Superior temporal gyrus (tissue), 1 donor: ENCODE measurements at regions not wholly inside any gene's neighbourhood (a gene's known extent, or its start where the extent isn't known, plus 50 kb on each side); places are given as distances from the start of the nearest gene placed in this dataset.
"Not testable (repeated sequence)": the region's sequence is repeated elsewhere in the genome, so short reads cannot be mapped to it uniquely, and the experiment has no call there.

ENCODE experiments used
- DNase-seq: peaks from one replicate; pipeline ENCODE4 v3.0.0-alpha.2; 2016; ENCODE audit errors: extremely low spot score

GRCh38 chr5:104126980-104127379 is 564.4 kb upstream of the NUDT12 start:
- no peak for DNase-seq

GRCh38 chr5:104119529-104119928 is 556.9 kb upstream of the NUDT12 start:
- DNase-seq, result no peak

- no peak for DNase-seq
These were observed 549.0 kb upstream of the NUDT12 start for GRCh38 chr5:104111632-104112031.

- no peak for DNase-seq
These were observed 533.9 kb upstream of the NUDT12 start for GRCh38 chr5:104096451-104096850.

- no peak for DNase-seq
These were observed 532.9 kb upstream of the NUDT12 start for GRCh38 chr5:104095527-104095926.

GRCh38 chr5:104088876-104089778 is 526.5 kb upstream of the NUDT12 start:
- no peak for DNase-seq

- no peak for DNase-seq
These were observed 522.3 kb upstream of the NUDT12 start for GRCh38 chr5:104084896-104085295.

GRCh38 chr5:104082754-104083153 is 520.2 kb upstream of the NUDT12 start:
- DNase-seq, result no peak

- no peak for DNase-seq
These were observed 518.6 kb upstream of the NUDT12 start for GRCh38 chr5:104081232-104081631.

- DNase-seq, result no peak
These were observed 518.1 kb upstream of the NUDT12 start for GRCh38 chr5:104080646-104081175.

GRCh38 chr5:104079861-104080645 is 517.5 kb upstream of the NUDT12 start:
- not testable (repeated sequence) for DNase-seq

GRCh38 chr5:104071887-104072286 is 509.3 kb upstream of the NUDT12 start:
- no peak for DNase-seq

GRCh38 chr5:104062621-104063377 is 500.2 kb upstream of the NUDT12 start:
- DNase-seq, result no peak

- DNase-seq, result no peak
These were observed 499.1 kb upstream of the NUDT12 start for GRCh38 chr5:104061707-104062106.

- DNase-seq, result no peak
These were observed 490.7 kb upstream of the NUDT12 start for GRCh38 chr5:104053353-104053649.

GRCh38 chr5:104052558-104053352 is 490.2 kb upstream of the NUDT12 start:
- no peak for DNase-seq

GRCh38 chr5:104050436-104050835 is 487.8 kb upstream of the NUDT12 start:
- DNase-seq, result no peak

GRCh38 chr5:104049752-104050151 is 487.2 kb upstream of the NUDT12 start:
- DNase-seq, result no peak

GRCh38 chr5:104048231-104048630 is 485.6 kb upstream of the NUDT12 start:
- no peak for DNase-seq

- no peak for DNase-seq
These were observed 483.4 kb upstream of the NUDT12 start for GRCh38 chr5:104045987-104046386.

- DNase-seq, result not testable (repeated sequence)
These were observed 477.3 kb upstream of the NUDT12 start for GRCh38 chr5:104039871-104040270.
